ENCODE measurements at regions not wholly inside any gene's neighbourhood (a gene's known extent, or its start where the extent isn't known, plus 50 kb on each side); places are given as distances from the start of the nearest gene placed in this dataset.

DNA sequence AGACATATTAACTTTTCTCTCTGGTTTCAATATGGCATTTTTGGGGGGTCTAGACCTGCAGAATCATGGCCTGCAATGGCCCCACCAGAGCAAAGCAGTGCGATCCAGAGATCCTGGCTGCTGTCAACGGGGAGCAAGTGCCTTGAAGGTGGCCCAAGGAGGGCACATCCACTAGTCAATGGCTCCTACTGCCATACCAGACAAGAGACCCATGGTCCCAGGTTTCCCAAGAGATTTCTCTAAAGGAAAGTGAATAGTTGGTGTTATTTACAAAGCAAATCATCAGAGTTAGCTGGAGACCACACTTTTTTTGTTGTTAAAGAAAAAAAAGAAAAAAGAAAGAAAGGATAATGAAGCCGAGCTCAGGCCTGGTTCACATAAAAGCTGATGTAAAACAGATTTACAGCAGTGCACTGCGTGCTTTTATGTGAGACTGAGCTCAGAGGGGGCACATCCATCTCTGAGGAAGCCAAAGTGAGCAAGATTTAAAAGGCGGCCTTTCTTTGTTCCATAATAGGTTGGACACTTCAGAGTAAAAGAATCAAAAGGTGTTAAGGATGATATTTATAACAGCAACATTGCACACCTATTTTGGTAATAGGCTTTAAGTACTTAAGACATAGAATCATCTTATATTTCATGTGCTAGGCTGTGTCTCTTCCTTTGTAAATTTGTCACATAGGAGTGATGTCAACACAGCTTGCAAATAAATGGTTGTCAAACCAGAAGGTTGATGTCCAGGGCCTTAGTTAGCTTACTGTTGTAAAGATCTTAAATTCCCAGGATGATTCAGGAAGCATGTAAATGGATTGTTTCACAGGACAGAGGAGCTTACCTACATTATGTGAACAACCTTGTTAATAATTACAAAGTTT, 201.3 kb upstream of the NTM start:
- in situ Hi-C loops (cut with HindIII; ENCODE audit: low pct_ligation_motif_present, low sequenced_read_pairs) = no loop called here

GRCh38 chr11:131172011-131172410, 198.4 kb upstream of the NTM start:
- Histone ChIP-seq H3K27me3 (replicated peaks) (no peaks in the 10 kb centered on the region), H3K36me3 (replicated peaks) (no peaks in the 10 kb centered on the region), H3K4me3 (ENCODE audit: low read depth, low read length) (no peak overlapping the region), H3K27ac (no peak overlapping the region)
- DNase-seq = no peak
- in situ Hi-C loops (cut with HindIII; ENCODE audit: low pct_ligation_motif_present, low sequenced_read_pairs) = no loop called here
- TF ChIP-seq CTCF (IDR thresholded peaks at IDR 0.05; ENCODE audit: low read depth, low read length, missing control alignments) = no peak

More for the DNA sequence above, 201.3 kb upstream of the NTM start:
- TF ChIP-seq CTCF (IDR thresholded peaks at IDR 0.05; ENCODE audit: low read depth, low read length, missing control alignments) = no peak
- no peak for DNase-seq
- H3K4me3 ChIP-seq (ENCODE audit: low read depth, low read length) = no peak overlapping the region
- H3K27ac ChIP-seq = no peak overlapping the region
- H3K36me3 ChIP-seq (replicated peaks) = no peaks in the 10 kb centered on the region
- H3K27me3 ChIP-seq (replicated peaks) = no peaks in the 10 kb centered on the region

- Histone ChIP-seq H3K4me3 (ENCODE audit: low read depth, low read length) (no peak overlapping the region), H3K27me3 (replicated peaks) (no peaks in the 10 kb centered on the region), H3K36me3 (replicated peaks) (no peaks in the 10 kb centered on the region), H3K27ac (no peak overlapping the region)
- in situ Hi-C loops (cut with HindIII; ENCODE audit: low pct_ligation_motif_present, low sequenced_read_pairs) = no loop called here
- TF ChIP-seq CTCF (IDR thresholded peaks at IDR 0.05; ENCODE audit: low read depth, low read length, missing control alignments) = no peak
- no peak for DNase-seq
Measured at GRCh38 chr11:131178020-131178419, 192.4 kb upstream of the NTM start.

DNA sequence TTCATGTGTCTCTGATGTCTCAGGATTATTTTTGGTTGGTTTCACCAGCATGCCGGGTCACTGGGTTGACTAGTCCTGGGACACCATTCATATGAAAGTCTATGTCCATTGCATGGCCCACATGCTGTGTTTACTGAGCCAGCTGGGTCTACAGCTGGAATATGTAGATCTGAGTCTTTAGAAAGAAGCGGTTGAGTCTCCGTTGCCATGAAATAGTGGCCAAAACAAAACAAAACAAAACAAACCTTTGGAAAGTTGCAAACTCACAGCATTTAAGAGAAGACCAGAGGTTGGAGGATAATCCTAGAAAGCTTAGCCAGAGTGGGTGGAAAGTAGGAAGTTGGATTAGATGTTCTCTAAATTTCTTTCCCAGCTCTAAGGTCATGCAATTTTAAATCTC, 191.8 kb upstream of the NTM start:
- DNase-seq = no peak
- Histone ChIP-seq H3K27ac (no peak overlapping the region), H3K27me3 (replicated peaks) (no peaks in the 10 kb centered on the region), H3K4me3 (ENCODE audit: low read depth, low read length) (no peak overlapping the region), H3K36me3 (replicated peaks) (no peaks in the 10 kb centered on the region)
- no peak for TF ChIP-seq CTCF (IDR thresholded peaks at IDR 0.05; ENCODE audit: low read depth, low read length, missing control alignments)
- in situ Hi-C loops (cut with HindIII; ENCODE audit: low pct_ligation_motif_present, low sequenced_read_pairs) = no loop called here

GRCh38 chr11:131179836-131180235, 190.6 kb upstream of the NTM start:
- Histone ChIP-seq H3K27ac (no peak overlapping the region), H3K4me3 (ENCODE audit: low read depth, low read length) (no peak overlapping the region), H3K36me3 (replicated peaks) (no peaks in the 10 kb centered on the region), H3K27me3 (replicated peaks) (no peaks in the 10 kb centered on the region)
- DNase-seq = no peak
- in situ Hi-C loops (cut with HindIII; ENCODE audit: low pct_ligation_motif_present, low sequenced_read_pairs) = no loop called here
- no peak for TF ChIP-seq CTCF (IDR thresholded peaks at IDR 0.05; ENCODE audit: low read depth, low read length, missing control alignments)

GRCh38 chr11:131185915-131186314, 184.5 kb upstream of the NTM start:
- no peaks in the 10 kb centered on the region for H3K27me3 ChIP-seq (replicated peaks)
- no peak for DNase-seq
- no peak overlapping the region for H3K4me3 ChIP-seq (ENCODE audit: low read depth, low read length)
- H3K36me3 ChIP-seq (replicated peaks) = no peaks in the 10 kb centered on the region
- in situ Hi-C loops (cut with HindIII; ENCODE audit: low pct_ligation_motif_present, low sequenced_read_pairs) = no loop called here
- no peak for TF ChIP-seq CTCF (IDR thresholded peaks at IDR 0.05; ENCODE audit: low read depth, low read length, missing control alignments)
- H3K27ac ChIP-seq = no peak overlapping the region
